ENCODE measurements at regions not wholly inside any gene's neighbourhood (a gene's known extent, or its start where the extent isn't known, plus 50 kb on each side); places are given as distances from the start of the nearest gene placed in this dataset.

DNA sequence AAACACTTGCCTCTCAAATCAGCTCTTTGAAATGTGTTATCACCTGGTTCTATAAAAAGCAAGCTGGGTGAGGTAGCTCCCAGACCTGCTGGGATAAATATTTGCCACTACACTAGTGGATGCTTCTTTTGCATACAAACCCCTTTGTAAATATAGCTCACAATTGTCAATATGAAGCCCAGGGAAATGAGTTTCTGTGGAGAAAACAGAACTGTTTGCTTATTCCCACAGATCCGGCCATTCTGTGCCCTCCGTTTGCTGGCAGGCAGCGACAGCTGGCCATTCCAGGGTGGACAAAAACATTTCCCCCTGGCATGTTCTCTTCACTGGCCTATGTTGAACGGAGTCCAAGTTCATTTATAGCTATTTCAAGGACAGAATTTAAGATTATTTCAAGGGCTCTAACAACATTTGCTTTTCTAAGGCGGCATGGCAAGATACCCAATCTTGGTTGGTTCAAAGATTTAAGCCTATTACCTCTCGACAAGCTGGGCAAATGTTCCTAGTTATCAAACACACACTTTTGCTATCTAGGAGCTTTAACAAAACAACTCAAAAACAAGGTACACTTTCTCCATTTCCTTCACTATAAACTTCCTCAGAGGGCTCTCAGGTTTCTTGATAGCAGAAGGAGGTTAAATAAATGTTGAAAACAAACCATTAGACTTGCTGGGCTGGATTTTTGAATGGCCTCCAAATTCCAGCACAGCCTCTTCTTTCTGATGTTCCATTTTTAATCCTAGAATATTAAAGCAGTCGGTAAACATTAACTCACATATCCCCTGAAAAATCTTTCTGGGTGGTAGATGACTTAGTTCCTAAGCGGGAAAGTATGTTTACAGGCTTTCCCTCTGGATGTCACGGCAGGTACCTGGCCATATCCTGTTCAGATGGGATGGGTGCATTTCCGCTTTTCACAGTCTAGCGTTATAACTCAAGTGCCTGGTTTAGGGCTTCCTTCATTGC is 332.3 kb downstream of the PLK2 start:
- H3K36me3 ChIP-seq (ENCODE audit: control insufficient read depth, insufficient read depth, low read length) = no peaks in the 10 kb centered on the region
- H3K4me1 ChIP-seq (ENCODE audit: control insufficient read depth, insufficient read depth, low read length) = no peaks in the 10 kb centered on the region
- no peak overlapping the region for H3K4me3 ChIP-seq (ENCODE audit: low read length)
- no peak overlapping the region for H3K27ac ChIP-seq (ENCODE audit: low read depth, low read length)
- no peaks in the 10 kb centered on the region for H3K27me3 ChIP-seq (ENCODE audit: control insufficient read depth, insufficient read depth, low read length)
- no peak overlapping the region for H3K9ac ChIP-seq (ENCODE audit: low read length)

DNA sequence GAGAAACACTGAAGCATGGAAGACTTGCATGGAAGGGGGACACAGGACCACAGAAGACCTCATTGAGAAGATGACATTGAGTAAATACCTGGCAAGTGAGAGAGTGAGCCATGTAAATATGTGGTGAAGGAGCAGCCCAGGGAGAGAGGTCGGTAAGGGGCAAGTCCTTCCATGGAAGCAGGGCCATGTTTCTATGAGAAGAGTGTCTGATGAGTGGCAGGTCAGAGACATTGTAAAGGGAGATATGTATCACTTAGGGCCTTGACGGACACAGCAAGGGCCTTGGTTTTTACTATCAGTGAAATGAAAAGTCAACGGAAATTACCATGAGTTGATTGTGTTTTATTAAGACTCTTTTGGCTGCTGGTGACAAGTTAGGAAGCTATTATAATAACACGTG is 336.4 kb downstream of the PLK2 start:
- Histone ChIP-seq H3K27me3 (ENCODE audit: control insufficient read depth, insufficient read depth, low read length) (no peaks in the 10 kb centered on the region), H3K9ac (ENCODE audit: low read length) (no peak overlapping the region), H3K4me3 (ENCODE audit: low read length) (no peak overlapping the region), H3K4me1 (ENCODE audit: control insufficient read depth, insufficient read depth, low read length) (no peaks in the 10 kb centered on the region), H3K36me3 (ENCODE audit: control insufficient read depth, insufficient read depth, low read length) (no peaks in the 10 kb centered on the region), H3K27ac (ENCODE audit: low read depth, low read length) (no peak overlapping the region)

DNA sequence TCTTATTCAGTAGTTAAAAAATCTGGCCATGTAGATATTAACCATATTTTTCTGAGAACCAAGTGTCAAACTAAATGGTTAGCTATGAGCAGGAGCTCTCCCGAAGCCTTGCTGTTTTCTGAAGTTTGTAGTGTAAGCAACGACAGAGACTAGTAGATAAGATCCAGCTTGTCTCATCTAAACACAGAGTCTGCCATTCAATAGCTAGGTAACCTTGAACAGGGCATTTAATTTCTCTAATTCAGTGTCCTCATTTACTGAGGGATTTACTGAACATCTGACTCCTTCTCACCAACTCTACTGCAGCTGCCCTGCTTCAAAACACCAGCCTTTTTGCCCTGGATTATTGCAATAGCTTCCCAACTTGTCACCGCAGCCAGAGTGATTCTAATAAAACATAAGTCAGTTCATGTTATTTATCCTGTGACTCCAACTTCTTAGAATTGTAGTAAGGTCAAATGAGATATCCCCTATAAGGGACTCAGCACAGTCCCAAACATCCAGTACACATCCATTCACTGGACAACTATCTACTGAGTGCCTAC is 337.0 kb downstream of the PLK2 start:
- Histone ChIP-seq H3K36me3 (ENCODE audit: control insufficient read depth, insufficient read depth, low read length) (no peaks in the 10 kb centered on the region), H3K4me3 (ENCODE audit: low read length) (no peak overlapping the region), H3K27ac (ENCODE audit: low read depth, low read length) (no peak overlapping the region), H3K27me3 (ENCODE audit: control insufficient read depth, insufficient read depth, low read length) (no peaks in the 10 kb centered on the region), H3K4me1 (ENCODE audit: control insufficient read depth, insufficient read depth, low read length) (no peaks in the 10 kb centered on the region), H3K9ac (ENCODE audit: low read length) (no peak overlapping the region)

DNA sequence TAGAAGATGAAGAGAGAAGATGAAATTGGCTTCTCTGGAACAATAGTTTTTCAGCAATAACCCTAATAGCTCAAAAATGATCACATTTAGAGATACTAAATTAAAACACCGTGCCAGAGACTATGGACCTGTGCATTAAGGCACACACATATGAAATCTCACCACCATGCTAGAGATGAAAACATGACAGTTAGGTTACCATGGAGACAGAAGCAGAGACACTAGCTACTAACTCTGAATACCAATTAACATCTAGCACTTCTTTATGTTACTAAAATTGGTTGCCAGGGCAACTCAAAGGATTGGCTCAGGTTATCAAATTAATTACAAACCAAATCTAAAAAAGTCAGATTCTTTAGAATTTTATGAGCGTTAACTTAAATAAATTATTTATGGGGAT is 337.7 kb downstream of the PLK2 start:
- Histone ChIP-seq H3K27me3 (ENCODE audit: control insufficient read depth, insufficient read depth, low read length) (no peaks in the 10 kb centered on the region), H3K27ac (ENCODE audit: low read depth, low read length) (no peak overlapping the region), H3K36me3 (ENCODE audit: control insufficient read depth, insufficient read depth, low read length) (no peaks in the 10 kb centered on the region), H3K4me3 (ENCODE audit: low read length) (no peak overlapping the region), H3K9ac (ENCODE audit: low read length) (no peak overlapping the region), H3K4me1 (ENCODE audit: control insufficient read depth, insufficient read depth, low read length) (no peaks in the 10 kb centered on the region)

DNA sequence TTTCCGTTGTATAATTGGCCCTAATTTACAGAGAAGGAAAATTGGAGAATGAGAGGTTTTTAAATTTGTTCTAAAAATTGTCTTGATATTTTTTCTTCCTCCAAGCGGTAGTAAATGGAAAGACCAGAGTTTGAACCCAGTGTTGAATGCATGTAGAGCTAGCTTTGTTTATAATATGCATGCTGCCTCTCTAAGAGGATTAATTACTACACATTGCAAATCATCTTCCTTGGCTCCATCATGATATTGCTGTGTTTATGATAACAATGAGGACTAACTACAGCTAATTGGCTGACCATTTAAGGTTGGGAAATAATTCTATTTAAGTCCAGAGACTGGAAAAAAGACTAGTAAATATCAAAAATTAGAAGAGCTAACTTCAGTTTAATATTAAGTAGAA is 338.5 kb downstream of the PLK2 start:
- no peak overlapping the region for H3K27ac ChIP-seq (ENCODE audit: low read depth, low read length)
- no peaks in the 10 kb centered on the region for H3K27me3 ChIP-seq (ENCODE audit: control insufficient read depth, insufficient read depth, low read length)
- H3K4me3 ChIP-seq (ENCODE audit: low read length) = no peak overlapping the region
- no peak overlapping the region for H3K9ac ChIP-seq (ENCODE audit: low read length)
- no peaks in the 10 kb centered on the region for H3K36me3 ChIP-seq (ENCODE audit: control insufficient read depth, insufficient read depth, low read length)
- H3K4me1 ChIP-seq (ENCODE audit: control insufficient read depth, insufficient read depth, low read length) = no peaks in the 10 kb centered on the region

DNA sequence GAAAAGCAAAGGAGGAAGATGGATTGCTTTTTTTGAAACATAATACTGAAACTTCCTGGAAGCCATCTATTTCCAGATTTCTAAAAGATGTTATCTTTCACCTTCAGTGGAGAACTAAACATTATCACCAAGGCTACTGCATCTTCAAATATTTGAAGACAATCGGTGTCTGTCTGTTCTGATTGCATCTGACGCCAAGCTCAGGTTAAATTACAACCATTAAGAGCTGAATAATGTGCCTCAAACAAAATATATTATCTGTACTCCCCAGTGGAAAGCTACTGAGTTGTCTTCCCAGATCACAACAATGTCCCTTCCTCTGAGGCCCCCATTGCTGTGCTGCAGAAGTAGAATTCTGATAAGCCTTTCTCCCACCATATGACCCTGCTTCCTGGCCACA is 342.3 kb downstream of the PLK2 start:
- H3K27ac ChIP-seq (ENCODE audit: low read depth, low read length) = no peak overlapping the region
- H3K9ac ChIP-seq (ENCODE audit: low read length) = no peak overlapping the region
- no peaks in the 10 kb centered on the region for H3K27me3 ChIP-seq (ENCODE audit: control insufficient read depth, insufficient read depth, low read length)
- H3K4me1 ChIP-seq (ENCODE audit: control insufficient read depth, insufficient read depth, low read length) = no peaks in the 10 kb centered on the region
- H3K36me3 ChIP-seq (ENCODE audit: control insufficient read depth, insufficient read depth, low read length) = no peaks in the 10 kb centered on the region
- H3K4me3 ChIP-seq (ENCODE audit: low read length) = no peak overlapping the region

DNA sequence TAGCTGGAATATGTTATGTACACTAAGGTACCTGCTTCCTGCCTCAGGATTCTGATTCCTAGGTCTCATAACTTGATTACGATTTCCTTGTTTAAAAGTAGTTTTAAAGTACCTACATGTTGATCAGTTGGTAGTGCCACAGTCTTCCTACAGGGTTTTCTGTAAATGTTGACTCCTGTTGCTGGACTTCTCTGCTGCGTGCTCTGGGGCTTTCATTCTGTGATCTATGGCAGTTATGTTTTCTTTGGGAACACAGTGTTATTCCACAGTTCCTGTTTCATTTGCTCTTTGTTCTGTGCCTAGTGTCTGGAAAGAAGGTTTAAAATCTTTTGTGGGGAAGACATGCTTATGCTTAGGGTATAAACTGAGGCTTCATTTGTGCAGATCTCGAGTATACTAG is 343.5 kb downstream of the PLK2 start:
- Histone ChIP-seq H3K9ac (ENCODE audit: low read length) (no peak overlapping the region), H3K4me3 (ENCODE audit: low read length) (no peak overlapping the region), H3K36me3 (ENCODE audit: control insufficient read depth, insufficient read depth, low read length) (no peaks in the 10 kb centered on the region), H3K27me3 (ENCODE audit: control insufficient read depth, insufficient read depth, low read length) (no peaks in the 10 kb centered on the region), H3K27ac (ENCODE audit: low read depth, low read length) (no peak overlapping the region), H3K4me1 (ENCODE audit: control insufficient read depth, insufficient read depth, low read length) (no peaks in the 10 kb centered on the region)

DNA sequence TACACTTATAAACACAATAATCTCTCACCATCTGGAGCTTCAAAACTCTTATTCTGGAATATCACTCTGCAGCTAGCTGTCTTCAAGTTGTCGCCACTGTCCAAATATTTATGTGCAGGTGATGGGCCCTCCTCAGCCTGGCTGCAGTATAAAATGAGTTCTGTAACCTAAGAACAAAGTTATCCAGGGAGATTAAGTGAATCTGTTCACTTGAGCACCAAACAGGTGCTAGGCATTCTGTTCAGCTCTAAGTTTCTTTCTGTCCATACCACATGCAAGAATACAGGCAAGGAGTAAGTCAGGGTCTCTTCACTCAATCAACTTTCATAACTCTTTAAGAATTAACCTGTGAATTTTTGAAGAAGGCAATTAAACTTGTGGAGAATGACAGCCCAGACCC is 344.1 kb downstream of the PLK2 start:
- no peaks in the 10 kb centered on the region for H3K27me3 ChIP-seq (ENCODE audit: control insufficient read depth, insufficient read depth, low read length)
- H3K4me3 ChIP-seq (ENCODE audit: low read length) = no peak overlapping the region
- H3K27ac ChIP-seq (ENCODE audit: low read depth, low read length) = no peak overlapping the region
- H3K36me3 ChIP-seq (ENCODE audit: control insufficient read depth, insufficient read depth, low read length) = no peaks in the 10 kb centered on the region
- H3K9ac ChIP-seq (ENCODE audit: low read length) = no peak overlapping the region
- no peaks in the 10 kb centered on the region for H3K4me1 ChIP-seq (ENCODE audit: control insufficient read depth, insufficient read depth, low read length)

DNA sequence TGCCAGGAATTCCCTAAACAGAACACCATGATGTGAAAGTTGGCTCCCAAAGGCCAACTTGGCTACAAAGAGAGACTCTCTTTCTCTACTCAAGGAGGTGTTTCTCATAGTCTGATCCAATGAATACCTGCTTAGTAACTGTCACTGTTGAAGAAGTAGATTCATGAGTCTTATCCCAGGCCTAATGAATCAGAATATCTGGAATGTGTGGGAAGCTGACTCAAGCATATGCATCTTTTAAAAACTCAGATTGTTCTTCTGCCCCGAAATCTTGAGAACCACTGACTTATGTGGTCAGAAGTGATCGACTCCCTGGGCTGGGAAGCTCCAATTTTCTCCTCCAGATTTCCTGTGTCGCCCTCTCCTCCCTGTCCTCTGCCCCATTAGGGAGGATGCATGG is 345.6 kb downstream of the PLK2 start:
- no peaks in the 10 kb centered on the region for H3K4me1 ChIP-seq (ENCODE audit: control insufficient read depth, insufficient read depth, low read length)

DNA sequence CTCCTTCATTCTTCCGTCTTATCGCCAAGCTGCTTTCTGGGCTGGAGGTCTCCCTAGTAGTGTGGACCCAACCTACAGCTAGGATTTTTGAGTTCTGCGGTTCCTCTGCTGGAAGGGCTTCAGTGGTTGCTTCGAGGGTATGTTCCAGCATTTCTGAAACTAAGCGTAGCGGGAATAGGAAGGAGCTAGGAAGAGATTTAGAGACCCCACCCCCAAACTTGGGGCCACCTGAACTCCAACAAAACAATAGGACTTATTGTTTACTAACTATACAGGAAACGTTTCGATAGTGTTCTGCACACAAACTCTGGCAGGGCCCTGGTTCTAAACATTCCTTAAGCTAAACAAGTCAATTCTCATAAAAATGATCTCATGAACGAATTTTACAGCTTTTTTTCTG is 346.7 kb downstream of the PLK2 start:
- no peak overlapping the region for H3K4me3 ChIP-seq (ENCODE audit: low read length)

More for the DNA sequence above, 345.6 kb downstream of the PLK2 start:
- Histone ChIP-seq H3K27ac (ENCODE audit: low read depth, low read length) (no peak overlapping the region), H3K4me3 (ENCODE audit: low read length) (no peak overlapping the region), H3K9ac (ENCODE audit: low read length) (no peak overlapping the region), H3K36me3 (ENCODE audit: control insufficient read depth, insufficient read depth, low read length) (no peaks in the 10 kb centered on the region), H3K27me3 (ENCODE audit: control insufficient read depth, insufficient read depth, low read length) (no peaks in the 10 kb centered on the region)

DNA sequence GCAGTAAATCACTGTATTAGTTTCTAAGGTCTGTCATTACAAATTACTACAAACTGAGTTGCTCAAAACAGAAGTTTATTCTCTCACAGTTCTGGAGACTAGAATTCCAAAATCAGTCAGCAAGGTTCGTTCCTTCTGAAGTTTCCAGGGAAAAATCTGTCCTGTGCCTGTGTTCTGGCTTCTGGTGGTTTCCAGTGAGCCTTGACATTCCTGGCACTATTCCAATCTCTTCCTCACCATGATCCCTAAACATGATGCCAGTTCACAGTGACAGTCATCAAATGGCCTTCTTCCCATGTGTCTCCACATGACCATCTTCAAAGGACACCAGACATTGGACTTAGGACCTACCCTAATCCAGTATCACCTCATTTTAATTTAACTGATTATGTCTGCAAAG is 351.4 kb downstream of the PLK2 start:
- no peaks in the 10 kb centered on the region for H3K4me1 ChIP-seq (ENCODE audit: control insufficient read depth, insufficient read depth, low read length)

More for the DNA sequence above, 346.7 kb downstream of the PLK2 start:
- Histone ChIP-seq H3K27ac (ENCODE audit: low read depth, low read length) (no peak overlapping the region), H3K4me1 (ENCODE audit: control insufficient read depth, insufficient read depth, low read length) (no peaks in the 10 kb centered on the region), H3K36me3 (ENCODE audit: control insufficient read depth, insufficient read depth, low read length) (no peaks in the 10 kb centered on the region), H3K27me3 (ENCODE audit: control insufficient read depth, insufficient read depth, low read length) (no peaks in the 10 kb centered on the region), H3K9ac (ENCODE audit: low read length) (no peak overlapping the region)

DNA sequence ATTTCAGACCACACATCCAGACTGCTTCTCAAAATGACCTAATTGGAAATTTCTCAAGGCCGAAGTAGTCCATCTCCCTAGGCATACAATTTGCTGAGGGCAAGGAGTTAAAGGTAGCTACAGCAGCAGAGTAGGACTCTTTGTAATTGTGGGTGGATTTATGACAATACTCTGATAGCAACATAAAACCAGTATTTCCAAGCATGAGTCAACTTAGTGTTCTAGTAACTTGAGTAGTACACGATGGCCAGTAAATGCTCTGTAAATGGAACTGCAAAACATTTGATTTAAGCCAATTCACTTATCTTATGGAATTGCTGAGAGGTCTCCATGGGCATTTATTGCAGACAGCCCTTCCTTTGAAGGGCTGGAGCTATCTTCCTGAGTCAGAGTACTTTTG is 352.2 kb downstream of the PLK2 start:
- Histone ChIP-seq H3K9ac (ENCODE audit: low read length) (no peak overlapping the region), H3K27me3 (ENCODE audit: control insufficient read depth, insufficient read depth, low read length) (no peaks in the 10 kb centered on the region), H3K4me3 (ENCODE audit: low read length) (no peak overlapping the region), H3K36me3 (ENCODE audit: control insufficient read depth, insufficient read depth, low read length) (no peaks in the 10 kb centered on the region), H3K4me1 (ENCODE audit: control insufficient read depth, insufficient read depth, low read length) (no peaks in the 10 kb centered on the region), H3K27ac (ENCODE audit: low read depth, low read length) (no peak overlapping the region)

More for the DNA sequence above, 351.4 kb downstream of the PLK2 start:
- no peak overlapping the region for H3K4me3 ChIP-seq (ENCODE audit: low read length)
- H3K27me3 ChIP-seq (ENCODE audit: control insufficient read depth, insufficient read depth, low read length) = no peaks in the 10 kb centered on the region
- no peaks in the 10 kb centered on the region for H3K36me3 ChIP-seq (ENCODE audit: control insufficient read depth, insufficient read depth, low read length)
- no peak overlapping the region for H3K9ac ChIP-seq (ENCODE audit: low read length)
- no peak overlapping the region for H3K27ac ChIP-seq (ENCODE audit: low read depth, low read length)
